Stimulated activated memory B cell treated with anti-CD40 and anti-IgM and Interleukin-4, amounts not matched to agents 10 μg/mL and 1 μg/mL and 100 μg/mL, for 72 hours (primary cell): ENCODE measurements at regions not wholly inside any gene's neighbourhood (a gene's known extent, or its start where the extent isn't known, plus 50 kb on each side); places are given as distances from the start of the nearest gene placed in this dataset.
A peak's percentile ranks its signal among the peaks of the same experiment; 100 is the strongest.

ENCODE experiments used
- ATAC-seq: fragments of 150-1000 bp; cut with Tn5 transposase; 2 replicates; pipeline ENCODE4 v1.10.0; 2021
- H3K27ac Mint-ChIP-seq: one replicate; pipeline ENCODE4 v1.8.0; 2022; ENCODE audit warnings: mild to moderate bottlenecking, mixed read lengths
- H3K27me3 Mint-ChIP-seq: one replicate; pipeline ENCODE4 v1.8.0; 2022; ENCODE audit warnings: mixed read lengths
- H3K36me3 Mint-ChIP-seq: one replicate; pipeline ENCODE4 v1.8.0; 2022; ENCODE audit warnings: mixed read lengths
- H3K4me1 Mint-ChIP-seq: one replicate; pipeline ENCODE4 v1.8.0; 2022; ENCODE audit warnings: mixed read lengths
- H3K4me3 Mint-ChIP-seq: one replicate; pipeline ENCODE4 v1.8.0; 2022; ENCODE audit warnings: mild to moderate bottlenecking, moderate library complexity, mixed read lengths
- H3K9me3 Mint-ChIP-seq: one replicate; pipeline ENCODE4 v1.8.0; 2022; ENCODE audit warnings: mixed read lengths

DNA sequence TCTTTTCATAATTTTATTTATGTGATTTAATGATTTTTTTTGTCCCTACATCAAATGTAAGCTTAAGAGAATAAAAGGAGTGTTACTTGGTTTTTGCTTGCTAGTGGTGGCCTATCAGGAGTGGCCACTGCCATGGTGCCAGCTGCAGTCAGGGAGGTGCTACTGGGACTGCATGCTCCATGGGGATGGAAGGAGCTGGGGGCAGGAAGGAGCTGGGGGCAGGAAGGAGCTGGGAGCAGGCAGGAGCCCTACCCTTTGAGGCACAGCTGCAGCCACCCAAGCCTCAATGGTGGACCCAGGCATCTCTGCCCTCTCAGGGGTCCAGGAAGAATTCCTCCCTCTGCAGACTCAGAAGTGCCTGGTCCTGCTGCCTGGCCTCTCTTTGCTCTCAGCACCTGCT lies 796.0 kb downstream of the SLC16A7 start:
- ATAC-seq: no peak
- peaks cover 2% of the 10 kb centered on the region for H3K9me3 Mint-ChIP-seq
- no peaks in the 10 kb centered on the region for H3K27me3 Mint-ChIP-seq
- no peaks in the 10 kb centered on the region for H3K4me1 Mint-ChIP-seq
- H3K4me3 Mint-ChIP-seq: no peak overlapping the region
- no peak overlapping the region for H3K27ac Mint-ChIP-seq
- no peaks in the 10 kb centered on the region for H3K36me3 Mint-ChIP-seq

DNA sequence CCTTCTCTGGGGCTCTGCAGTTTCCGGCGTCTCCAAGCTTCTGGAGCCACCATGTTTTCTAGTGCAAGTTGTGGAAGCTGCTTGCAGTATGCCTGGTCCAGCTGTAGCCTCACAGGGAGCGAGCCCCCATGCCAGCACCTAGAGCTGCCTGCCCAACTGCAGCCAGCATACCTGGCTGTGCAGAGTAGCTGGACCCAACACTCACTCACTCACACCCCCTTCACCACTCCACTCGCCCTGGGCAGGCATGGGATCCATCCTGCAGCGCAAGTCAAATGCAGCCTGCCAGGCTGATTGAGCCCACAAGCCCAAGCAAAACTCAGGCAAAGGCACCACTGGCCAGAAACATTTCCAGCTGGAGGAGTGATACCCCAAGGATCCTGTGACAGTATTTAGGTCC lies 797.3 kb downstream of the SLC16A7 start:
- no peak overlapping the region for H3K4me3 Mint-ChIP-seq
- H3K9me3 Mint-ChIP-seq: peaks cover 2% of the 10 kb centered on the region
- no peaks in the 10 kb centered on the region for H3K4me1 Mint-ChIP-seq
- ATAC-seq: peak; percentile 24
- no peaks in the 10 kb centered on the region for H3K27me3 Mint-ChIP-seq
- H3K27ac Mint-ChIP-seq: no peak overlapping the region
- no peaks in the 10 kb centered on the region for H3K36me3 Mint-ChIP-seq

DNA sequence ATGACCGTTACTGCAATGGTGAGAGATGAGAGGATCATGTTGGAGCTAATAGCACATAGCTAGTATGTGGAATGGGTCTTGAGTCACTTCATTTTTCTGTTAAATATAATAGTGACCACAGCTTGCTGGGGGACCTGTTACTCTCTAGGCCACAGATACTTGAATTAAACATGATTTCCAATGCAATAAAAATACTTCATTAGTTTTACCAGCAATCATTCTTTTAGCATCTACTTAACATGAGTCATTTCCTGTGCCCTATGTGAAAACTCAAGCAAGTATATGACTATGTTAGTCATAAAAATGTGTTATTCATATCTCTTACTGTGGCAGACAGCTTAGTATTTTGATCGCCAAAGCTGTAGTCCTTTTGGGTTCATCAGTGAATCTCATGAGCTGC lies 798.8 kb downstream of the SLC16A7 start:
- no peak for ATAC-seq
- Mint-ChIP-seq H3K4me1 (no peaks in the 10 kb centered on the region), H3K27me3 (no peaks in the 10 kb centered on the region), H3K4me3 (no peak overlapping the region), H3K27ac (no peak overlapping the region), H3K36me3 (no peaks in the 10 kb centered on the region), H3K9me3 (peaks cover 2% of the 10 kb centered on the region)

DNA sequence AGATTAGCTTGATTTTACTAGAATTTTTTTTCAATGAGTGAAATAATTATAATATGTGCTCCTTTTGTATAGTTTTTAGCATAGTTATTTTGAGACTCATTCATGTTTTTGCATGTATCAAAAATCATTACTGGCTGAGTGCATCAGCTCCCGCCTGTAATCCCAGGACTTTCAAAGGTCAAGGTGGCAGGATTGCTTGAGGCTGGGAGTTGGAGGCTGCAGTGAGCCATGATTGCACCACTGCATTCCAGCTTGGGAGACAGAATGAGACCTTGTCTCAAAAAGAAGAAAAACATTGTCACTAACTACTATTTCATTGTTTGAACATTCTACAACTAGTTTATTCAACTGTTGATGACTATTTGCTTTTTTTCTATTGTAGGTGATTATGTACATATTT lies 802.7 kb downstream of the SLC16A7 start:
- Mint-ChIP-seq H3K36me3 (no peaks in the 10 kb centered on the region), H3K4me3 (no peak overlapping the region), H3K27ac (no peak overlapping the region), H3K9me3 (peaks cover 3% of the 10 kb centered on the region), H3K27me3 (no peaks in the 10 kb centered on the region), H3K4me1 (no peaks in the 10 kb centered on the region)
- ATAC-seq: no peak

DNA sequence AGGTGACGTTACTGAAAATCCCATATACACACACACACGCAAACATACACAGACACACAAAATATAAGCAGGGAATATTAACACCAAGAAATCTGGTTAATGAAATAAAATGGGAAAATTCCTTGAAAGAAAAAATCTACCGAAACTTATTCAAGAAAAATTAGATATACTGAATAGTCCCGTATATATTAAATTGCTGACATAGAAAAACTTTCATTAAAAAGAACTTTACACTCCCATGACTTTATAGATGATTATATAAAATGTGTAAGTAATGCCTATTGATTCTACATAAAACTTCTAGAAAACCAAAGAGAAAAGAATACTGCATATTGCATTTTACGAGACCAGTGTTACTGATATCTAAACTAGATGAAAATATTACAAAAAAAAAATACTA lies 803.2 kb downstream of the SLC16A7 start:
- H3K36me3 Mint-ChIP-seq: no peaks in the 10 kb centered on the region
- H3K27ac Mint-ChIP-seq: no peak overlapping the region
- H3K4me1 Mint-ChIP-seq: no peaks in the 10 kb centered on the region
- peaks cover 3% of the 10 kb centered on the region for H3K9me3 Mint-ChIP-seq
- no peak overlapping the region for H3K4me3 Mint-ChIP-seq
- no peak for ATAC-seq
- no peaks in the 10 kb centered on the region for H3K27me3 Mint-ChIP-seq

DNA sequence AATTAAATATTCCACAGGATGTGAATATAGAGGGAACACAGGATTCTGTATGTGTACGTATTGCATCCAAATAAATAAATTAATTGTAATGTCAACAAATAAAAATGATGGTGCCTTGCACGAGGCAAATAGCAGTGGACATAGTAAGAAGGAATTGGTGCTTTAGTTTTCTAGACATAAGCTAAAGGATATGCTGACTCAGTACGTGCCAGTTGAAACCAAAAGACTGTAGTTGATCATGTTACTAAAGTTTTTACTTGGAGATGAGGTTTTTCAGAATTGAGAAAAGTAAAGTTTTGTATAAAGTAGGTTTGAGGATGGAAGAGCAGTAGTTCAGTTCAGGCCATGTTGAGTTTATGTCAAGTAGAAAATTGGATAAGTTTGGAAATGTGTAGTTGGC lies 807.2 kb downstream of the SLC16A7 start:
- no peak for ATAC-seq
- Mint-ChIP-seq H3K4me1 (no peaks in the 10 kb centered on the region), H3K27me3 (no peaks in the 10 kb centered on the region), H3K9me3 (peaks cover 3% of the 10 kb centered on the region), H3K4me3 (no peak overlapping the region), H3K36me3 (no peaks in the 10 kb centered on the region), H3K27ac (no peak overlapping the region)

DNA sequence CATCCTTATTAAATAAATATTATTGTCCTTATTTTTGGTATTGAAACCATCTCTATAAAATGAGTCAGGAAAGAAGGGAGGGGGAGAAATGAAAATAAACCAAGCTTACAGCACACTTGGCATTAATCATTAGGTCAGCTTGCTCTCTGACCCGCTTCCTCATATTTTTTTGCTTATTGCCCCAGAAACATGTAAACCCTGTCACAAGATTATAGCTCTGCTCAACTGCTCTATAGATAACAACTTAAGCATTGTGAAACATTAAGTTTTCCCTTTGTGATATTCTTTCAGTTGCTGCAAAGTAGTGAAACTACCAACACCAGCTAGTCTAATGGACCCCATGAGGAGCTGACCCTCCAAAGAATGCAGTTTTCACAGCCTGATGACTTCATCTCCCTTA lies 819.5 kb downstream of the SLC16A7 start:
- Mint-ChIP-seq H3K9me3 (peaks cover 13% of the 10 kb centered on the region), H3K27ac (no peak overlapping the region), H3K27me3 (no peaks in the 10 kb centered on the region), H3K4me1 (no peaks in the 10 kb centered on the region), H3K36me3 (no peaks in the 10 kb centered on the region), H3K4me3 (no peak overlapping the region)
- no peak for ATAC-seq

DNA sequence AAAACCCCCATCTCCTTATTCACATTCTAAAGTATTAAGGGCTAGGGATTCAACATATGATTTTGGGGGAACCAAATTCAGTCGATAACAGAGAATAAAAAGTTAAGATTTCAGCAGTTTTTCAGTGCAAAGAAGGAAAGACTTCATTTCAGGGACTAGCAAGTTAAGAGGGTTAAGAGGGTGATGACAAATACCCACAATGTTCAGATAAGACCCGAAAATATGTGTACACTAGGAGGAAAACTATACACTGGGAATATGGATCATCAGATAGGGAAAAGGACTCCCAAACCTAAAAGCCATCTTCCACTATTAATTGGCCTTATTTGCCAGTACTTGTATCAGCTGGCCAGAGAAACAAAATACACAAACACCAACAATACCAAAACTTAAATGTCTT lies 824.2 kb downstream of the SLC16A7 start:
- peaks cover 9% of the 10 kb centered on the region for H3K9me3 Mint-ChIP-seq
- no peak for ATAC-seq
- H3K27me3 Mint-ChIP-seq: no peaks in the 10 kb centered on the region
- no peak overlapping the region for H3K4me3 Mint-ChIP-seq
- H3K36me3 Mint-ChIP-seq: no peaks in the 10 kb centered on the region
- no peaks in the 10 kb centered on the region for H3K4me1 Mint-ChIP-seq
- H3K27ac Mint-ChIP-seq: no peak overlapping the region

DNA sequence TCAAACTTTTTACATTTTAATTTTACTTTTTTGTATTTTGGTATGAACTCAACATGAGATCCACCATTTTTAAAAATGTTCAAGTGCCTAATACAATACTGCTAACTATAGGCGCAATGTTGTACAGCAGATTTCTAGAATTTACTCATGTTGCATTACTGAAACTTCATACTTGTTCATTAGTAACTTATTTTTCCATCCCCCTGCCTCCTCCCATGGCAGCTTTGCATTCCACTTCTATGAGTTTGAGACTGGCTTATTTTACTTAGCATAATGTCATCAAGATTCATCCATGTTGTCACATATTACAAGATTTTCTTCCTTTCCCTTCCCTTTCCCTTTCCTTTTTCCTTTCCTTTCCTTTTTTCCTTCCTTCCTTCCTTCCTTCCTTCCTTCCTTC lies 825.9 kb downstream of the SLC16A7 start:
- Mint-ChIP-seq H3K36me3 (no peaks in the 10 kb centered on the region), H3K4me1 (no peaks in the 10 kb centered on the region), H3K4me3 (no peak overlapping the region), H3K27ac (no peak overlapping the region), H3K9me3 (peaks cover 5% of the 10 kb centered on the region), H3K27me3 (no peaks in the 10 kb centered on the region)
- ATAC-seq: no peak

DNA sequence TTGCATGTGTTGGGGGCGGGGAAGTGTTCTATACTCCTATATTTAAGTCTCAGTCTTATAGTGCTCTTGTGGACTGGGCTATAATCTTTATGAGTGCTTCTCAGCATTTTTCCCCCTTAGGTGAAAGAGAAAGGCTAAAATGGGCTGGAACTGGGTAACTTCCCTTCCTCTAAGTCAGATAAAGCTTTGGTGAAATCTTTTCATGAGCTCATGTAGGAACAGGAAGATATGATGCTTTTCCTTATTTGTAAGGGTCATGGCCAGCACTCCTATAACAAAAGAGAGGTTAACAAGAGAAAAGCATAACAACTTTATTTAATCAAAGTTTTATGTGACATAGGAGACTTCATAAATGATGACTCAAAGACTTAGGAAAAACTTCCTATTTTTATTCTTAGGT lies 841.5 kb downstream of the SLC16A7 start:
- H3K4me1 Mint-ChIP-seq: no peaks in the 10 kb centered on the region
- no peak overlapping the region for H3K27ac Mint-ChIP-seq
- H3K9me3 Mint-ChIP-seq: no peaks in the 10 kb centered on the region
- ATAC-seq: no peak
- H3K36me3 Mint-ChIP-seq: no peaks in the 10 kb centered on the region
- no peaks in the 10 kb centered on the region for H3K27me3 Mint-ChIP-seq
- H3K4me3 Mint-ChIP-seq: no peak overlapping the region

DNA sequence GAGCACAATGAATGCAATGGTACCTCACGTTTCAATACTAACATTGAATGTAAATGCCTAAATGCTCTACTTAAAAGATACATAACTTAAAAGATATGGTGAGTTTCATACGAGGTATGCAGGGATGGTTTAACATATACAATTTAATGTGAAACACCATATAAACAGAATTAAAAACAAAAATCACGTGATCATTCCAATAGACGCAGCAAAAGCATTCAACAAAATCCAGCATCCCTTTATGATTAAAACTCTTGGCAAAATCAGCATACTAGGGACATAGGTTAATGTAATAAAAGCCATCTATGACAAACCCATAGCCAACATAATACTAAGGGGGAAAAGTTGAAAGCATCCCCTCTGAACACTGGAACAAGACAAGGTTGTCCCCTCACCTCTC lies 845.7 kb downstream of the SLC16A7 start:
- no peaks in the 10 kb centered on the region for H3K27me3 Mint-ChIP-seq
- H3K4me3 Mint-ChIP-seq: no peak overlapping the region
- no peak for ATAC-seq
- H3K27ac Mint-ChIP-seq: no peak overlapping the region
- no peaks in the 10 kb centered on the region for H3K36me3 Mint-ChIP-seq
- peaks cover 5% of the 10 kb centered on the region for H3K9me3 Mint-ChIP-seq
- H3K4me1 Mint-ChIP-seq: no peaks in the 10 kb centered on the region

DNA sequence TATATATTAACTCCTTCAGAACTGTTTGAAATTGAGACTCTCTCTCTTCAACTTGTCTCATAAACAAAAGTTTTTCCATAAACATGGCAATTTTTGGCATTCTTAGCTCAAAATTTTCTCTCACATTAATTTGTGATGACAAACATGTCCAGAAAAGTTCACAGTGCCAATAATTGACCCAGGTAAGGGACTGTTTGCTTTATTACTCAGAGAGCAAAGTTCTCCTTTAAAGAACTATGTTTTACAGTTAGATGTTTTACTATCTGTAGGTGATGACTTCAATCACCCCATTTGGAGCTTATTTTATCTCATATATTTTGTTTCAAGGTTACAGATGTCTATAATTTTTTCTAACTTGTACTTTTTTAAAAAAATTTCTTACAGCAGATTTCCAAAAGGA lies 855.6 kb downstream of the SLC16A7 start:
- Mint-ChIP-seq H3K27ac (no peak overlapping the region), H3K9me3 (peaks cover 7% of the 10 kb centered on the region), H3K4me3 (no peak overlapping the region), H3K36me3 (no peaks in the 10 kb centered on the region), H3K4me1 (no peaks in the 10 kb centered on the region), H3K27me3 (no peaks in the 10 kb centered on the region)
- ATAC-seq: no peak

DNA sequence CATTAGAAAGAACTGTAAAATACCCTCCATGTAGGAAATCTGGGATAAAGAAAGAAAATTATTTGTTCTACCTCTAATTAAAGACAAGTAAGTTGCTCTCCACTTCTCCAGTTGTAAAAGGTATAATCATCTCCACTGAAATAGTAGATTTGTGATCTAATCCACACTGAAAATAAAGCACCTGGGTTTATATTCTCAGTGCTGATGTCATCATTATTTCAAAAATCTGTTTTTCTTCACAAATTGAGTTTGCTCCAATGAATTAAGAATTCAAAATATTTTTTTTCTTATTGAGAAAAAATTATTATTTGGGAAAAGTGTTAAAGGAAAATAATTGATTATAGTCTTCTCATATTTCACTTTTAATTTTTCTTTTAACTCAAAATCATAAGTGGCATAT lies 869.2 kb downstream of the SLC16A7 start:
- H3K4me1 Mint-ChIP-seq: no peaks in the 10 kb centered on the region
- no peak overlapping the region for H3K4me3 Mint-ChIP-seq
- H3K27ac Mint-ChIP-seq: no peak overlapping the region
- H3K9me3 Mint-ChIP-seq: no peaks in the 10 kb centered on the region
- no peaks in the 10 kb centered on the region for H3K27me3 Mint-ChIP-seq
- H3K36me3 Mint-ChIP-seq: no peaks in the 10 kb centered on the region
- ATAC-seq: no peak

DNA sequence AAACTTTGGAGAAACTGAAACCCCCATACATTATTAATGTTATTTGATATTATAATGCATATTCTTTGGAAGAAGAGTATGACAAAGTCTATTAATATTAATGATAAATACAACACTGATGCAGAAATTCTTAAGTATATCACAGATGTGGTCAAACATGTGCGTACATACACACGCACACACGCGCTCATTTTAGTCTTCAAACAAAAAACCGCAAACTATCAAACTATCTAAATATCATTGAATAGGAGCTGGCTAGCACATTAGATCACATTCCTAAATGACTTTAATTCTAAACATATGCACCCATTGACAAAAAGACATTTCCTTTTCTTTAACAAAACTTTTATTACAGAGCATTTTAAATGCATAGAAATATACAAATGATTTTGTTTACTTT lies 872.7 kb downstream of the SLC16A7 start:
- no peak for ATAC-seq
- no peak overlapping the region for H3K27ac Mint-ChIP-seq
- H3K9me3 Mint-ChIP-seq: no peaks in the 10 kb centered on the region
- no peak overlapping the region for H3K4me3 Mint-ChIP-seq
- no peaks in the 10 kb centered on the region for H3K27me3 Mint-ChIP-seq
- no peaks in the 10 kb centered on the region for H3K4me1 Mint-ChIP-seq
- H3K36me3 Mint-ChIP-seq: no peaks in the 10 kb centered on the region

DNA sequence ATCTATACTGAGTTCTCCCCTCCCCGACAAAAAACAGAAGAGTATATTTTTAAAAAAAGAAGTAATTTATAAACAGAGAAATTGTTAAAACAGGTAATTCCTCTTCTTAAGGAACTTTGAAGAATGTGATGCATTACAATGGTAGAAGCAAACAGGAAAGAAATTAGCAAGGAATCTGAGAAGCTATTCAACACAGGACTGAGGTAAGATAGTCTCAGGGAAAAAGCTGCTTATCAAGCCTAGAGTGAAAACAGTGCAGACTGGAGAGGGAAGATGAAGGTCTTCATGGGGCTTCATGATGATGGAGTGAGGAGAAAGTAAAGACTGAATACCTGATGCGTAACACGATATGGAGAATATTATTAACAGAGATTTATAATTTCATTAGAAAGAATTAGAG lies 880.0 kb downstream of the SLC16A7 start:
- Mint-ChIP-seq H3K36me3 (no peaks in the 10 kb centered on the region), H3K4me3 (no peak overlapping the region), H3K27me3 (no peaks in the 10 kb centered on the region), H3K27ac (no peak overlapping the region), H3K9me3 (no peaks in the 10 kb centered on the region), H3K4me1 (no peaks in the 10 kb centered on the region)
- no peak for ATAC-seq

DNA sequence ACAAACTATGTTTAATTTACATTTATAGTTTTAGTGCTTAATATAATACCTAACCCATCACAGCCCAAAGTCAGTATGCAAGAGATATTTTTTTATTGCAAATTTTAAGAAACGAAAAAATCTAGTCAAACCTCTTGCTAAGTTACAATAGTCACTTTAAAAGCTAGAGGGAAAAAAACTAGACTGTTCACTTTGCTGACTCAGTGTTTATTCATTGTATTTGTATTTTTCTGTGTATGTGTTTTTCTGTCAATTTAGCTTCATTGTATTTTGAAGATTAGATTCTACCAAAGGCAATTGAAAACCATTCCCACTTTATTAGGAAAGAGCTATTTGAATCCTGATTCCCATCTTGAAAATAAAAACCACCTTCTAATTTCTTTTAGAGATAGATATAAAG lies 891.5 kb downstream of the SLC16A7 start:
- Mint-ChIP-seq H3K27me3 (no peaks in the 10 kb centered on the region), H3K9me3 (peaks cover 11% of the 10 kb centered on the region), H3K4me1 (no peaks in the 10 kb centered on the region), H3K4me3 (no peak overlapping the region), H3K27ac (no peak overlapping the region), H3K36me3 (no peaks in the 10 kb centered on the region)
- no peak for ATAC-seq

DNA sequence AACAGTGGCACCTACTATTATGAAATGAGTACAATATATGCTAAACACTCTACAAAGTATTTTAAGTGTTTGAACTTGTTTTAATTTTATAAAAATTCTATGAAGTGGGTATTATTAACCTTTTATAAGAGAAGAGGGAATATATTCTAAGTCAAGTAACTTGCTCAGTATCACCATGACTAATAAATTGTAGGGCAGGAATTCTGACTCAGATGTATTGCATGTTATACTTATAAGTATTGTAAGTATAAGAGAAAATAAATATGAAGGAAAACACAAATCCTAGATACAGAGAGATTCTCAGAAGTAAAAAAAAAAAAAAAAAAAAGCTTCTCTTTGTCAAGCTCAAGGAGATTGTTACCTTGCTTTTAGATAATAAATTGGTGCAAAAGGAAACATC lies 893.2 kb downstream of the SLC16A7 start:
- peaks cover 6% of the 10 kb centered on the region for H3K9me3 Mint-ChIP-seq
- H3K4me3 Mint-ChIP-seq: no peak overlapping the region
- no peaks in the 10 kb centered on the region for H3K36me3 Mint-ChIP-seq
- no peaks in the 10 kb centered on the region for H3K27me3 Mint-ChIP-seq
- H3K4me1 Mint-ChIP-seq: no peaks in the 10 kb centered on the region
- no peak overlapping the region for H3K27ac Mint-ChIP-seq
- no peak for ATAC-seq
